ENCODE measurements at regions not wholly inside any gene's neighbourhood (a gene's known extent, or its start where the extent isn't known, plus 50 kb on each side); places are given as distances from the start of the nearest gene placed in this dataset.

DNA sequence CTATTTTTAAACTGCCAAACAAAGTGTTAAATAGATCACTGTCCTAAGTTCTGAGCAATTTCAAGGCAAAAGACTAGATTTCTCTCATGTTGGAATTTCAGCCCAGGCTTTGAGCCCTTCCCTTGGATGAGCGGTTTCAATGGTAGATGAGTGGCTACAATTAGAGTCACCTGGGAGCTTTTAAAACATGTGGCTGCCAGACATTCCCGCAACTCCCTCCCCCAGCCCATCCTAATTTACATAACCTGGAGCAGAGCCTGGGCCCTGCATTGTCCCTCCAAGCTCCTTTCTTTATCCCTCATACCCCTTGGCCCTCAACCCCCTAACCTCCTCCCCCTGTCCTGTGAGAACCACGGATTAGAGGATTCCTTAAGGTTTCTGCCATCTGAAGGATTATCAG is 357.5 kb upstream of the UMPS start:
- POLR2A ChIA-PET (ENCODE audit: partially characterized antibody) = interaction anchor here (1.0 to 1.8 kb wide), 2 partner anchors 9 to 87 kb away, joined by 3 to 7 read pairs; no protein-coding TSS in a partner anchor
- Histone ChIP-seq H2AFZ (ENCODE audit: low read length) (0 out of 2 replicates have a peak overlapping the region, but pooled peaks have one; percentile 34), H3K36me3 (ENCODE audit: control insufficient read depth in 2 of 4, insufficient read depth in 4 of 4, low read length in 3 of 4) (no peaks in the 10 kb centered on the region), H3K4ac (replicated peaks; ENCODE audit: insufficient read length, low read depth, low read length) (no peak overlapping the region), H3K79me1 (ENCODE audit: low read depth, low read length) (no peaks in the 10 kb centered on the region; the same call in 1 of the 2 replicates), H3K23me2 (ENCODE audit: low read depth, low read length) (no peaks in the 10 kb centered on the region), H3K4me2 (ENCODE audit: insufficient read depth in 1 of 2, low read depth in 2 of 2, low read length in 2 of 2) (no peak overlapping the region), H3K18ac (ENCODE audit: extremely low read depth, low read length) (0 out of 2 replicates have a peak overlapping the region, but pooled peaks have one; percentile 44), H3K9me3 (ENCODE audit: insufficient read depth in 2 of 2, low read depth in 1 of 2, low read length in 1 of 2) (peaks cover 0 to 12% of the 10 kb centered on the region in 2 experiments; a peak in 2 of 4 replicates), H2BK15ac (ENCODE audit: low read length) (no peak overlapping the region), H3K27ac (ENCODE audit: low read depth, low read length) (no peak overlapping the region), H4K8ac (ENCODE audit: extremely low read depth, insufficient read depth, low read length) (no peak overlapping the region), H2BK5ac (ENCODE audit: low read depth, low read length) (no peak overlapping the region), H3K4me3 (ENCODE audit: extremely low read depth in 1 of 4, insufficient read depth in 2 of 4, low read depth in 3 of 4, low read length in 4 of 4) (no peak overlapping the region), H4K5ac (ENCODE audit: insufficient read length, low read depth, low read length) (no peak overlapping the region), H3K4me1 (replicated peaks in 1 of 4; ENCODE audit: control insufficient read depth in 3 of 4, insufficient read depth in 4 of 4, low read length in 3 of 4) (peaks cover 0 to 5% (median 0%) of the 10 kb centered on the region in 4 experiments; a peak in 3 of 7 replicates), H2BK12ac (ENCODE audit: low read depth, low read length) (peak overlapping the region; percentile 41; the same call in 1 of the 2 replicates), H3K79me2 (ENCODE audit: control insufficient read depth in 1 of 2, insufficient read depth in 2 of 2, low read length in 2 of 2) (no peaks in the 10 kb centered on the region), H2AK5ac (ENCODE audit: low read depth, low read length) (no peak overlapping the region), H4K20me1 (replicated peaks in 1 of 2; ENCODE audit: control insufficient read depth in 1 of 2, insufficient read depth in 2 of 2, low read length in 2 of 2) (no peaks in the 10 kb centered on the region), H2BK20ac (ENCODE audit: low read length) (no peak overlapping the region), H3K9ac (replicated peaks in 1 of 4; ENCODE audit: extremely low read depth in 1 of 4, low read depth in 3 of 4, low read length in 3 of 4) (no peak overlapping the region), H3K56ac (replicated peaks; ENCODE audit: insufficient read length, low read depth, low read length) (no peak overlapping the region), H3K23ac (ENCODE audit: insufficient read length) (no peak overlapping the region), H4K91ac (replicated peaks; ENCODE audit: insufficient read length, low read length) (no peak overlapping the region), H2BK120ac (replicated peaks; ENCODE audit: low read depth, low read length) (no peak overlapping the region), H3K27me3 (replicated peaks in 1 of 4; ENCODE audit: control insufficient read depth in 3 of 4, extremely low read depth in 1 of 4, insufficient read depth in 3 of 4, low read length in 3 of 4) (no peaks in the 10 kb centered on the region), H3K14ac (ENCODE audit: insufficient read length) (no peak overlapping the region)
- FAIRE-seq = peak; percentile 94
- peak in 1 of 2 experiments; percentile 19 for DNase-seq (ENCODE audit: low read depth in 1 of 2, low spot score in 2 of 2)
- TF ChIP-seq KDM1A (IDR thresholded peaks at IDR 0.05; ENCODE audit: borderline replicate concordance, low read length) (0 out of 2 replicates have a peak, but pooled peaks have one; percentile 33), SUZ12 (IDR thresholded peaks at IDR 0.05; ENCODE audit: low read length) (no peak), E2F6 (IDR thresholded peaks at IDR 0.05) (peak; percentile 55; the same call in 1 of the 2 replicates), NANOG (IDR thresholded peaks at IDR 0.05; ENCODE audit: insufficient read depth, low read depth, low read length, poor library complexity, severe bottlenecking) (peak; percentile 53), CEBPB (IDR thresholded peaks at IDR 0.05; ENCODE audit: low read depth, low read length) (no peak), HDAC2 (IDR thresholded peaks at IDR 0.05; ENCODE audit: borderline replicate concordance in 1 of 2, low read depth in 2 of 2, low read length in 2 of 2) (no peak), SP1 (IDR thresholded peaks at IDR 0.05; ENCODE audit: low read depth, low read length) (0 out of 2 replicates have a peak, but pooled peaks have one; percentile 14), TEAD4 (IDR thresholded peaks at IDR 0.05; ENCODE audit: low read depth, low read length) (peak; percentile 64), EZH2 (IDR thresholded peaks at IDR 0.05; ENCODE audit: low read depth, low read length, severe bottlenecking) (no peak)
- TF ChIP-seq, protein P1, sequence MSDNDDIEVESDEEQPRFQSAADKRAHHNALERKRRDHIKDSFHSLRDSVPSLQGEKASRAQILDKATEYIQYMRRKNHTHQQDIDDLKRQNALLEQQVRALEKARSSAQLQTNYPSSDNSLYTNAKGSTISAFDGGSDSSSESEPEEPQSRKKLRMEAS (IDR thresholded peaks at IDR 0.05) = peak; percentile 73
- CTCF ChIA-PET (ENCODE audit: partially characterized antibody) = interaction anchor here (1.0 to 1.6 kb wide), 8 partner anchors 10 to 104 kb away, joined by 3 to 6 read pairs (median 3); no protein-coding TSS in a partner anchor
- 46% methylated on average over 3 of the region's 3 CpGs; no CpG with 5 or more reads in 1 of the 2 experiments for WGBS, 2 experiments (ENCODE audit: extremely low coverage in 1 of 2, insufficient coverage in 1 of 2, insufficient read length in 1 of 2, insufficient replicate concordance in 2 of 2, low coverage in 1 of 2, low lambda C conversion rate in 2 of 2, missing lambda C conversion rate in 1 of 2)
